Small intestine (tissue), 7 donors: ENCODE measurements at regions not wholly inside any gene's neighbourhood (a gene's known extent, or its start where the extent isn't known, plus 50 kb on each side); places are given as distances from the start of the nearest gene placed in this dataset.
"Not testable (repeated sequence)": the region's sequence is repeated elsewhere in the genome, so short reads cannot be mapped to it uniquely, and the experiment has no call there.

ENCODE experiments used
- DNase-seq, 2 donors: peaks; one replicate each; pipeline versions ENCODE4 v3.0.0 to v3.0.0-alpha.2; 2013
- FAIRE-seq: peaks from 2 replicates; lab custom pipeline; 2012; peaks lifted over from hg19 to GRCh38; lab: Jason Lieb, UNC
- H3K27ac ChIP-seq, 3 donors: one replicate each; pipeline ENCODE4 v1.5.1; 2013; ENCODE audit warnings: low read length in 2 of 3, mild to moderate bottlenecking in 2 of 3, control low read depth in 1 of 3, inconsistent platforms in 1 of 3, low read depth in 1 of 3, moderate library complexity in 1 of 3
- H3K27me3 ChIP-seq, 3 donors: one replicate each; pipeline ENCODE4 v1.6.1; 2013; ENCODE audit warnings: low read length in 3 of 3, inconsistent platforms in 1 of 3; ENCODE audit not compliant: control insufficient read depth in 3 of 3, insufficient read depth in 3 of 3
- H3K36me3 ChIP-seq, 3 donors: one replicate each; pipeline ENCODE4 v1.6.1; 2013; ENCODE audit warnings: low read length in 3 of 3, inconsistent platforms in 1 of 3, low read depth in 1 of 3, mild to moderate bottlenecking in 1 of 3, moderate library complexity in 1 of 3; ENCODE audit not compliant: control insufficient read depth in 3 of 3, insufficient read depth in 2 of 3
- H3K4me1 ChIP-seq, 3 donors: one replicate each; pipeline ENCODE4 v1.6.1; 2013; ENCODE audit warnings: low read length in 2 of 3, inconsistent platforms in 1 of 3, low read depth in 1 of 3, mild to moderate bottlenecking in 1 of 3, moderate library complexity in 1 of 3; ENCODE audit not compliant: control insufficient read depth in 3 of 3, insufficient read depth in 2 of 3
- H3K4me3 ChIP-seq, 3 donors: one replicate each; pipeline ENCODE4 v1.5.1; 2013; ENCODE audit warnings: low read length in 3 of 3, control low read depth in 1 of 3, inconsistent platforms in 1 of 3, low read depth in 1 of 3, mild to moderate bottlenecking in 1 of 3, moderate library complexity in 1 of 3
- H3K9me3 ChIP-seq, 2 donors: one replicate each; pipeline ENCODE4 v1.6.1; 2013; ENCODE audit warnings: low read depth in 1 of 2, low read length in 1 of 2; ENCODE audit not compliant: control insufficient read depth in 2 of 2, insufficient read depth in 1 of 2
- WGBS, 3 donors: extraction: QIAGEN DNeasy Blood & Tissue Kit; methylation state at CpG; one replicate each; pipeline ENCODE4 v1.1.7; 2013; 5-methylcytosine and 5-hydroxymethylcytosine counted together
- donor health status: healthy with polysubstance abuse.
- donor health status: control.
- donor health status: control.
- donor health status: Bipolar disorder and iron deficiency.
- donor health status: healthy.

GRCh38 chr14:105628531-105629067, 102.2 kb downstream of the TMEM121 start:
- not testable (repeated sequence) for DNase-seq, H3K4me1 ChIP-seq, H3K4me3 ChIP-seq, H3K9me3 ChIP-seq, H3K27me3 ChIP-seq, H3K36me3 ChIP-seq, H3K27ac ChIP-seq, FAIRE-seq
- WGBS, 3 donors, result 35 to 60% (median 40%) methylated on average over 10 to 11 of the region's 11 CpGs

GRCh38 chr14:105629091-105629885, 102.9 kb downstream of the TMEM121 start:
- H3K36me3 ChIP-seq, FAIRE-seq, H3K9me3 ChIP-seq, H3K27me3 ChIP-seq, H3K4me1 ChIP-seq, DNase-seq, H3K27ac ChIP-seq, H3K4me3 ChIP-seq: not testable (repeated sequence)
- 70 to 84% (median 73%) methylated on average over 32 to 38 of the region's 38 CpGs for WGBS, 3 donors

GRCh38 chr14:105629886-105630215, 103.5 kb downstream of the TMEM121 start:
- Histone ChIP-seq H3K4me1 (no peaks in the 10 kb centered on the region), H3K27me3 (peaks cover 0 to 2% (median 0%) of the 10 kb centered on the region in 3 donors), H3K36me3 (no peaks in the 10 kb centered on the region), H3K4me3 (no peak overlapping the region), H3K9me3 (peaks cover 0 to 5% of the 10 kb centered on the region in 2 donors), H3K27ac (no peak overlapping the region)
- 67 to 70% (median 67%) methylated on average over 3 to 5 of the region's 5 CpGs for WGBS, 3 donors
- no peak for FAIRE-seq
- DNase-seq, result no peak

- not testable (repeated sequence) for H3K36me3 ChIP-seq, H3K4me3 ChIP-seq, H3K27ac ChIP-seq, FAIRE-seq, H3K9me3 ChIP-seq, H3K27me3 ChIP-seq, DNase-seq, H3K4me1 ChIP-seq
- 82 to 87% (median 82%) methylated on average over 5 to 8 of the region's 8 CpGs for WGBS, 3 donors
These were observed 104.0 kb downstream of the TMEM121 start for GRCh38 chr14:105630293-105630934.

- H3K4me1 ChIP-seq, H3K27me3 ChIP-seq, FAIRE-seq, H3K9me3 ChIP-seq, H3K27ac ChIP-seq, DNase-seq, H3K4me3 ChIP-seq, H3K36me3 ChIP-seq: not testable (repeated sequence)
- 76 to 86% (median 83%) methylated on average over 18 to 22 of the region's 24 CpGs for WGBS, 3 donors
These were observed 104.8 kb downstream of the TMEM121 start for GRCh38 chr14:105630935-105631779.

- Histone ChIP-seq H3K27me3 (peaks cover 0 to 2% (median 0%) of the 10 kb centered on the region in 3 donors), H3K4me3 (no peak overlapping the region), H3K4me1 (no peaks in the 10 kb centered on the region), H3K9me3 (peaks cover 0 to 5% of the 10 kb centered on the region in 2 donors), H3K36me3 (no peaks in the 10 kb centered on the region), H3K27ac (no peak overlapping the region)
- no peak for DNase-seq
- WGBS, 3 donors, result 71 to 82% (median 71%) methylated on average over 3 of the region's 3 CpGs
- FAIRE-seq, result no peak
These were observed 105.6 kb downstream of the TMEM121 start for GRCh38 chr14:105632010-105632409.

- not testable (repeated sequence) for DNase-seq, H3K36me3 ChIP-seq, H3K27me3 ChIP-seq, H3K9me3 ChIP-seq, H3K4me3 ChIP-seq, H3K27ac ChIP-seq, H3K4me1 ChIP-seq, FAIRE-seq
- WGBS, 3 donors, result 69 to 87% (median 71%) methylated on average over 7 of the region's 7 CpGs
These were observed 107.2 kb downstream of the TMEM121 start for GRCh38 chr14:105633596-105633995.

GRCh38 chr14:105635560-105635959, 109.2 kb downstream of the TMEM121 start:
- 76 to 100% (median 94%) methylated on average over 3 to 22 of the region's 22 CpGs for WGBS, 3 donors
- Histone ChIP-seq H3K4me3 (no peak overlapping the region), H3K27me3 (peaks cover 0 to 2% (median 0%) of the 10 kb centered on the region in 3 donors), H3K27ac (no peak overlapping the region), H3K36me3 (no peaks in the 10 kb centered on the region), H3K4me1 (no peaks in the 10 kb centered on the region), H3K9me3 (peaks cover 0 to 8% of the 10 kb centered on the region in 2 donors)
- FAIRE-seq (no peak), DNase-seq (no peak)
